C4-2B (cell line): ENCODE measurements at regions not wholly inside any gene's neighbourhood (a gene's known extent, or its start where the extent isn't known, plus 50 kb on each side); places are given as distances from the start of the nearest gene placed in this dataset.
A peak's percentile ranks its signal among the peaks of the same experiment; 100 is the strongest.

Experiments used
- CTCF ChIP-seq: fragments of 450-650 bp; conservative IDR thresholded peaks from 2 replicates; pipeline ENCODE4 v1.5.1; 2017; ENCODE audit warnings: mild to moderate bottlenecking
- ZFX ChIP-seq: fragments of 450-650 bp; IDR thresholded peaks from 2 replicates; pipeline ENCODE4 v1.6.1; 2017

- TF ChIP-seq CTCF (peak; percentile 31), ZFX (no peak)
Observed at GRCh38 chr9:7479300-7479699, 320.3 kb downstream of the DMAC1 start.
